NCI-H460 (cell line): ENCODE measurements at regions not wholly inside any gene's neighbourhood (a gene's known extent, or its start where the extent isn't known, plus 50 kb on each side); places are given as distances from the start of the nearest gene placed in this dataset.
"Not testable (repeated sequence)": the region's sequence is repeated elsewhere in the genome, so short reads cannot be mapped to it uniquely, and the experiment has no call there.

Experiments used
- DNase-seq: peaks from one replicate; pipeline ENCODE4 v3.0.0-alpha.2; 2016; ENCODE audit warnings: low read depth; ENCODE audit errors: extremely low read depth

GRCh38 chr3:167106456-167106855 is 273.6 kb downstream of the ZBBX start:
- DNase-seq: no peak

GRCh38 chr3:167102071-167102470 is 278.0 kb downstream of the ZBBX start:
- no peak for DNase-seq

GRCh38 chr3:167100651-167101050 is 279.4 kb downstream of the ZBBX start:
- DNase-seq: no peak

GRCh38 chr3:167100200-167100599 is 279.9 kb downstream of the ZBBX start:
- DNase-seq: no peak

- no peak for DNase-seq
Measured at GRCh38 chr3:167095976-167096375, 284.1 kb downstream of the ZBBX start.

- no peak for DNase-seq
Measured at GRCh38 chr3:167094632-167095031, 285.5 kb downstream of the ZBBX start.

GRCh38 chr3:167091226-167091625 is 288.9 kb downstream of the ZBBX start:
- no peak for DNase-seq

- DNase-seq: no peak
Measured at GRCh38 chr3:167084545-167084944, 295.6 kb downstream of the ZBBX start.

GRCh38 chr3:167078070-167078622 is 302.0 kb downstream of the ZBBX start:
- DNase-seq: peak; percentile 1

GRCh38 chr3:167067787-167068161 is 312.3 kb downstream of the ZBBX start:
- no peak for DNase-seq

GRCh38 chr3:167066977-167067786 is 312.9 kb downstream of the ZBBX start:
- DNase-seq: no peak

GRCh38 chr3:167057581-167057980 is 322.5 kb downstream of the ZBBX start:
- no peak for DNase-seq

GRCh38 chr3:167054926-167055325 is 325.2 kb downstream of the ZBBX start:
- no peak for DNase-seq

- no peak for DNase-seq
Measured at GRCh38 chr3:167051421-167051820, 328.7 kb downstream of the ZBBX start.

GRCh38 chr3:167033866-167034265 is 346.2 kb downstream of the ZBBX start:
- DNase-seq: no peak

- peak; percentile 41 for DNase-seq
Measured at GRCh38 chr3:167032267-167032876, 347.7 kb downstream of the ZBBX start.

GRCh38 chr3:167031364-167032049 is 348.6 kb downstream of the ZBBX start:
- DNase-seq: no peak

GRCh38 chr3:167030082-167030725 is 349.9 kb downstream of the ZBBX start:
- DNase-seq: no peak

GRCh38 chr3:167019503-167019902 is 360.6 kb downstream of the ZBBX start:
- not testable (repeated sequence) for DNase-seq

GRCh38 chr3:167018591-167019111 is 361.4 kb downstream of the ZBBX start:
- not testable (repeated sequence) for DNase-seq

GRCh38 chr3:167012691-167013090 is 367.4 kb downstream of the ZBBX start:
- no peak for DNase-seq
